GM18498 (cell line): ENCODE measurements at regions not wholly inside any gene's neighbourhood (a gene's known extent, or its start where the extent isn't known, plus 50 kb on each side); places are given as distances from the start of the nearest gene placed in this dataset.
"Not testable (repeated sequence)": the region's sequence is repeated elsewhere in the genome, so short reads cannot be mapped to it uniquely, and the experiment has no call there.

ENCODE experiments used
- ATAC-seq: cut with Tn5 transposase; IDR thresholded peaks from one replicate; pipeline ENCODE4 v1.9.1; 2021; ENCODE audit warnings: mild to moderate bottlenecking, moderate library complexity; ENCODE audit not compliant: unreplicated experiment

DNA sequence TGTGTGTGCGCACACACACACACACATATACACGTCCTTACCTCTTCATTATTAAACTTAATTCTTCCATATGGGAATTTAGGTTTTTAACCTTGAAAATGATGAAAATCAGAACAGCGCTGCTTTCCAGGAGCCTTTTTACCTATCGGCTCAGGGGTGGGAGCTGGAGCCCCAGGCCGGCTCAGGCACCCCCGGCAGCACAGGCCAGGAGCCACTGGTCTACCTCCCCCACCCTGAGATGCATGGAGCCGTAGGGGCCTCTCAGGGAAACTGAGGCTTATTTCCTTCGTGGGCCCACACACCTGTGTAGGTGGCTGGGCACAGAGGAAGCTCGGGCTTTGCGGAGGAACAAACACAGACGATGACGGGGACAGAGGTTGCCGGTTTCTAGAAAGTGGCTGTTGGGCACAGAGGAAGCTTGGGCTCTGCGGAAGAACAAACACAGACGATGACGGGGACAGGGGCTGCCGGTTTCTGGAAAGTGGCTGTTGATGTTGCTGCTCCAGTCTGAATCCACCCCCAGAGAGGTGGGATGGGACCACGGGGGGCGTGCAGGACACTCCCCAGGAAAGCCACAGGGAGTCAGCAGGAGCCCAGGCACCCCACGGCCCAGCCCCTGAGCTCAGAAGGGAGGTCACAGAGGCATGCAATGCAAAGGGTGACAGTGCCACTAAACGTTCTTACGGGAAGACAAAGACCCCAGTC is 149.4 kb downstream of the BRD1 start:
- no peak for ATAC-seq

GRCh38 chr22:49677495-49677889 is 150.2 kb downstream of the BRD1 start:
- ATAC-seq: no peak

GRCh38 chr22:49676783-49677494 is 150.7 kb downstream of the BRD1 start:
- no peak for ATAC-seq

DNA sequence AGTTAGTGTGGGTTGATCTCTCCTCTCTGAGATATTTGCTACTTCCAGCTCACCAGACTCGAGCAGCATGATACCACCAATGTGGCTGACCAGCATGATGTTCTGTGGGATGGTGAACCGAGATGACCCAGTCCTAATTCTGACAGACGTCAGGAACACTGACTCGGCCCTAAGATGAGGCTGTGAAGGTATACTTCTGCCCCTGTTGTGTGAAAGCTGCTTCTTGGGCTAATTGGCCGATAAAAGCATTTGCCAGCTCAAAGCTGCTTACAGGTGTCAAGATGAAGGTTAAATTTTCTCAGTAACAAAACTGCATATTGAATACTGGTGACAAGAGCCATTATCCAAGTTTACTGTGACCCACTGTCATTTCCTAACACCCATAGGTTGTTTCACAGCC is 151.4 kb downstream of the BRD1 start:
- ATAC-seq: no peak

- no peak for ATAC-seq
Measured at GRCh38 chr22:49674479-49675050, 153.1 kb downstream of the BRD1 start.

- no peak for ATAC-seq
Measured at GRCh38 chr22:49673048-49673447, 154.6 kb downstream of the BRD1 start.

- no peak for ATAC-seq
Measured at GRCh38 chr22:49672014-49672516, 155.6 kb downstream of the BRD1 start.

DNA sequence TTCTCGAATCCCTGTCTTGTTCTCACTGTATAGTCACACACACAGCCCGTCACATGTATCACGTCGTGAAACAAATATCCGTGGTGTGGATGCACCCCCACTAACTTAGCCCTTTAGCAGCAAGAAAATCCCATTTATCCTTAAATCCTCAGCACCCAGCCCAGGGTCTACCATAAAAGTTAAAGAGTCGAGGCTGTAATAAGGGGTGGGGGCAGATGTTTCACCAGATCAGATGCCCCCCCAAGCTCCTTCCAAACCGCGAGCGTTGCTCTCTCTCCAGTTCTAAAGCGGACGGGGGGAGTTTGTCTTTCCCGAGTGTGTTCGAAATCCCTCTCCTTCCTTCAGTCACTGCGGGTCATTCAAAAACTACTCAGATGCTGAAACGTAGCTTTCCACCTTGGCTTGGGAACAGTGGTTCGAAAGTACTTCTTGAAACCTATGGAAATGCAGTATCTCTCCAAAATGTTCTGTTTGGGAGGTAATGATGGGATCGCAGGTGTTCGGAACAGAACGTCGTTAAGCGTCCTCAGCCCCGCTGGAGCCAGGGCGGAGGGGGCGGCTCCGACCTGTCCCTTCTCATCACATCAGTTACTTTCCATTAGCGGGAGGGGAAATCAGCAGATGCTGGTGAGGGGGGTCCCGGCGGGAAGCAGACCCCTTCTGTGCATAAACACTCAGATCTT is 156.2 kb downstream of the BRD1 start:
- ATAC-seq: no peak

- no peak for ATAC-seq
Measured at GRCh38 chr22:49670456-49671330, 157.0 kb downstream of the BRD1 start.

DNA sequence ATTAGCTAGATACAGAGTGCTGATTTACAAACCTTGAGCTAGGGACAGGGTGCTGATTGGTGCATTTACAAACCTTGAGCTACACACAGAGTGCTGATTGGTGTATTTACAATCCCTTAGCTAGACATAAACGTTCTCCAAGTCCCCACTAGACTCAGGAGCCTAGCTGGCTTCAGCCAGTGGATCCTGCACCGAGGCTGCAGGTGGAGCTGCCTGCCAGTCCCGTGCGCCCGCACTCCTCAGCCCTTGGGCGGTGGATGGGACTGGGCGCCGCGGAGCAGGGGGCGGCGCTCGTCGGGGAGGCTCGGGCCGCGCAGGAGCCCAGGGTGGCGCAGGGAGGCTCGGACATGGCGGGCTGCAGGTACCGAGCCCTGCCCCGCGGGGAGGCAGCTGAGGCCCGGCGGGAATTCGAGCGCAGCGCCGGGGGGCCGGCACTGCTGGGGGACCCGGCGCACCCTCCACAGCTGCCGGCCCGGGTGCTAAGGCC is 157.7 kb downstream of the BRD1 start:
- ATAC-seq: not testable (repeated sequence)

DNA sequence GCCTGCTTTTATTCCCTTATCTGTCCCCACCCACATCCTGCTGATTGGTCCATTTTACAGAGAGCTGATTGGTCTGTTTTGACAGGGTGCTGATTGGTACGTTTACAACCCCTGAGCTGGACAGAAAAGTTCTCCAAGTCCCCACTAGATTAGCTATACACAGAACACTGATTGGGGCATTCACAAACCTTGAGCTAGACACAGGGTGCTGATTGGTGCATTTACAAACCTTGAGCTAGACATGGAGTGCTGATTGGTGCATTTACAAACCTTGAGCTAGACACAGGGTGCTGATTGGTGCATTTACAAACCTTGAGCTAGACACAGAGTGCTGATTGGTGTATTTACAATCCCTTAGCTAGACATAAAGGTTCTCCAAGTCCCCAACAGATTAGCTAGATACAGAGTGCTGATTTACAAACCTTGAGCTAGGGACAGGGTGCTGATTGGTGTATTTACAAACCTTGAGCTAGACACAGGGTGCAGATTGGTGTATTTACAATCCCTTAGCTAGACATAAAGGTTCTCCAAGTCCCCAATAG is 158.2 kb downstream of the BRD1 start:
- ATAC-seq: not testable (repeated sequence)

GRCh38 chr22:49668402-49668801 is 159.3 kb downstream of the BRD1 start:
- no peak for ATAC-seq

GRCh38 chr22:49667236-49667635 is 160.4 kb downstream of the BRD1 start:
- no peak for ATAC-seq

GRCh38 chr22:49666146-49666809 is 161.4 kb downstream of the BRD1 start:
- no peak for ATAC-seq

GRCh38 chr22:49664891-49665290 is 162.8 kb downstream of the BRD1 start:
- no peak for ATAC-seq

DNA sequence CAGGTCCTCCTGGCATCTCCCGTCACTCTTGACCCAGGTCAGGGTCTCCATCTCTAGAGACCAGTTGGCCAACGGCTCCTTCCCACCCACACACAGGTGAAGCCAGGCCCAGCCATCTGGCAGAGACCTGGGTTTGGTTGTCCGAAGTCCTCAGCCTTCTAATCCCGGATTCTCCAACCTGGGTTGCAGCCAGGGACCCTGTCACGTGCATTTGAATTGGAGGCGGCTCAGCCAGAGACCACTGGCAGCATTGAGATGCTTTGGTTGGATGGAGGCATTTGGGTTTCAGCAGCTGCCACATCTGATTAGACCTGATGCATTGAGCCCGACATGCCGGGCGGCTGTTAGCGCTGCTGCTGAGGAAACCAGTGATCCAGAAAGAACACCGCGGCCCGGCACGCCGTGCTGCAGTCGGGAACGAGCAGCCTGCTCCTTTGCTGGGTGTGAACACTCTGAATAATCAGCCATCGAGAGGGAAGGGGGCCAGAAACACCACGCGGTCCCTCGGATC is 163.2 kb downstream of the BRD1 start:
- ATAC-seq: no peak

- no peak for ATAC-seq
Measured at GRCh38 chr22:49663823-49664222, 163.8 kb downstream of the BRD1 start.

- no peak for ATAC-seq
Measured at GRCh38 chr22:49663311-49663711, 164.4 kb downstream of the BRD1 start.

DNA sequence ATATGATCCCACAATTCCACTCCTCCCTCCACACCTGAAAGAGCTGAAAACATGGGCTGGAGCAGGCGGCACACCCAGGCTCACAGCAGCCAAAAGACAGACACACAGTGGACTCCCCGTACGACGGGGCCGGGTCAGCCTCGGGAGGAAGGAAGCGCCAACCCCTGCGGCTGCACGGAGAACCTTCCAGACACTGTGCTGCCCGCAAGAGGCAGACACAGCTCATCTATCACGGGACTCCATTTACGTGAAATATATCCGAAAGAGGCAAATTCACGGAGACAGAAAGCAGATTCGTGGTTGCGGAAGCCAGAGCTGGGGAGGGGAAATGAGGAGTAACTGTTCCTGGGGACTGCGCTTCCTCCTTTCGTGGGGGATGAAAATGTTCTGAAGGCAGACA is 165.0 kb downstream of the BRD1 start:
- ATAC-seq: no peak
